Esophagus muscularis mucosa (tissue), 3 donors: ENCODE measurements at regions not wholly inside any gene's neighbourhood (a gene's known extent, or its start where the extent isn't known, plus 50 kb on each side); places are given as distances from the start of the nearest gene placed in this dataset.

ENCODE experiments used
- POLR2A ChIP-seq: fragments of 450-650 bp; IDR thresholded peaks from one replicate; pipeline ENCODE4 v1.6.1; 2017; ENCODE audit warnings: antibody characterized with exemption, moderate library complexity, mild to moderate bottlenecking, low read depth
- POLR2AphosphoS5 ChIP-seq, 2 donors: sonication (generic); formaldehyde crosslinking; IDR thresholded peaks; one replicate each; pipeline ENCODE4 v1.6.1; 2017; ENCODE audit warnings: antibody characterized with exemption in 2 of 2
- TF ChIP-seq, protein P1 (sequence below), 3 experiments: fragments of 200-600 bp in 2 of 3; fragments of 450-650 bp in 1 of 3; sonication (generic) in 2 of 3; IDR thresholded peaks; one replicate each; pipeline ENCODE4 v1.5.1; 2017 to 2019; ENCODE audit warnings: antibody characterized with exemption in 3 of 3, mild to moderate bottlenecking in 2 of 3, moderate library complexity in 1 of 3

DNA sequence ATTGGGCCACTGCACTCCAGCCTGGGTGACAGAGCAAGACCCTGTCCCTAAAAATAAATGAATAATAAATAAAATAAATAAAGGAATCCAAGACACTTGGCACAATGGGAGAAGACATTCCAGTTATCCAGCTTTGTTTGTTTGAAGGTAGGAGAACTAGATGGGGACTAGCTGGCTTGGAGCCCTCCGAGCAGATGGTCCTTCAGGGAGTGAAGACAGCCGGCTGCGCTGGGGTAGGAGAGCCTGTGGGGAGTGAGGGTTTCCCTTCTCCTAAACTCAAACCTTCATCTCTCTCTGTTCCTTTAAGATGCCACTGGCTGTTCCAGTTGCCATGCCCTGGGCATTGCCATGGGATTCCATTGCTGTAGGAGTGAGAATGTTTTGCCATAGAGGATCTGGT lies 120.6 kb downstream of the NAV1 start:
- TF ChIP-seq, protein P1, sequence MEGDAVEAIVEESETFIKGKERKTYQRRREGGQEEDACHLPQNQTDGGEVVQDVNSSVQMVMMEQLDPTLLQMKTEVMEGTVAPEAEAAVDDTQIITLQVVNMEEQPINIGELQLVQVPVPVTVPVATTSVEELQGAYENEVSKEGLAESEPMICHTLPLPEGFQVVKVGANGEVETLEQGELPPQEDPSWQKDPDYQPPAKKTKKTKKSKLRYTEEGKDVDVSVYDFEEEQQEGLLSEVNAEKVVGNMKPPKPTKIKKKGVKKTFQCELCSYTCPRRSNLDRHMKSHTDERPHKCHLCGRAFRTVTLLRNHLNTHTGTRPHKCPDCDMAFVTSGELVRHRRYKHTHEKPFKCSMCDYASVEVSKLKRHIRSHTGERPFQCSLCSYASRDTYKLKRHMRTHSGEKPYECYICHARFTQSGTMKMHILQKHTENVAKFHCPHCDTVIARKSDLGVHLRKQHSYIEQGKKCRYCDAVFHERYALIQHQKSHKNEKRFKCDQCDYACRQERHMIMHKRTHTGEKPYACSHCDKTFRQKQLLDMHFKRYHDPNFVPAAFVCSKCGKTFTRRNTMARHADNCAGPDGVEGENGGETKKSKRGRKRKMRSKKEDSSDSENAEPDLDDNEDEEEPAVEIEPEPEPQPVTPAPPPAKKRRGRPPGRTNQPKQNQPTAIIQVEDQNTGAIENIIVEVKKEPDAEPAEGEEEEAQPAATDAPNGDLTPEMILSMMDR (IDR thresholded peaks at IDR 0.05), result no peak
- TF ChIP-seq POLR2A (no peak), POLR2AphosphoS5 (IDR thresholded peaks at IDR 0.05) (no peak)
